ENCODE measurements at regions not wholly inside any gene's neighbourhood (a gene's known extent, or its start where the extent isn't known, plus 50 kb on each side); places are given as distances from the start of the nearest gene placed in this dataset.

DNA sequence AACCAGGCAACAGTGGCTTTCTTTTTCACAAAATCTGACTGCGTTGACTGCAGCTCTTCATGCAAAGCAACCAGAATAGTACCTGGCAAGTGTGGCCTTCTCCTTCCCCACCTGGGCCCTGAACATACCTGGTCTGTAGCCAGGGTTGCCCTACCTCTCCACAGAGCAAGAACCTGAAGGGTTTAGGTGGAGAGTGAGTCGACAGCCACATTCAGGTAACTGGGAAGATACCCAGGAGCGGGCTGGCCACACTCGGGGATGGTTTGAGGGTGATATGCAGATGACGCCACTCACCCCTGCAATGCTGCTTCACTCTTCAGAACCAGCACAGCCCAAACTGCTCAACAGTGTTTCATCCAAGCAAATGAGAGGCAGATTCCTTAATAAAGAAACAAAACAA lies 117.3 kb downstream of the TTC32 start:
- TF ChIP-seq, protein P1, sequence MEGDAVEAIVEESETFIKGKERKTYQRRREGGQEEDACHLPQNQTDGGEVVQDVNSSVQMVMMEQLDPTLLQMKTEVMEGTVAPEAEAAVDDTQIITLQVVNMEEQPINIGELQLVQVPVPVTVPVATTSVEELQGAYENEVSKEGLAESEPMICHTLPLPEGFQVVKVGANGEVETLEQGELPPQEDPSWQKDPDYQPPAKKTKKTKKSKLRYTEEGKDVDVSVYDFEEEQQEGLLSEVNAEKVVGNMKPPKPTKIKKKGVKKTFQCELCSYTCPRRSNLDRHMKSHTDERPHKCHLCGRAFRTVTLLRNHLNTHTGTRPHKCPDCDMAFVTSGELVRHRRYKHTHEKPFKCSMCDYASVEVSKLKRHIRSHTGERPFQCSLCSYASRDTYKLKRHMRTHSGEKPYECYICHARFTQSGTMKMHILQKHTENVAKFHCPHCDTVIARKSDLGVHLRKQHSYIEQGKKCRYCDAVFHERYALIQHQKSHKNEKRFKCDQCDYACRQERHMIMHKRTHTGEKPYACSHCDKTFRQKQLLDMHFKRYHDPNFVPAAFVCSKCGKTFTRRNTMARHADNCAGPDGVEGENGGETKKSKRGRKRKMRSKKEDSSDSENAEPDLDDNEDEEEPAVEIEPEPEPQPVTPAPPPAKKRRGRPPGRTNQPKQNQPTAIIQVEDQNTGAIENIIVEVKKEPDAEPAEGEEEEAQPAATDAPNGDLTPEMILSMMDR (IDR thresholded peaks at IDR 0.05): no peak
- TF ChIP-seq EP300 (IDR thresholded peaks at IDR 0.05): no peak
